ENCODE measurements at regions not wholly inside any gene's neighbourhood (a gene's known extent, or its start where the extent isn't known, plus 50 kb on each side); places are given as distances from the start of the nearest gene placed in this dataset.

DNA sequence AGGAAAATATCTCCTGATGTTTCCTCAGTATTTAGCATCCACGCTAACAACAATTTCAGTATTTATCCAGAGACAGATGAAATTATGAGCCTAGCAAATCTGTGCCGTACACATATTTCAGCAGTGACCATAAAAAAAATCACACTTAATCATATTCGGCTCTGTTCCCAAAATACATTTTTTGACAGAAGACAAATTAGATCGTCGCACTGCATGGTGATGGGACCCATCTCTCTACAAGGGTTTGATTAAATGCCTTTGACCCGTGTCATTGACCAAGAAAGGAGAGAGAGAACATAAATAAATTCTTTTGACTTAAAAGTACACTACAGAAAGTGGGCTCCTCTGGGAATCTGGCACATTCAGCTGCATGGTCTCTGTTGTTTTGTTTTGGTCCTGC, 215.3 kb upstream of the SEMA6D start:
- no peak for DNase-seq

- no peak for DNase-seq
These were observed 213.4 kb upstream of the SEMA6D start for GRCh38 chr15:47503876-47504275.

DNA sequence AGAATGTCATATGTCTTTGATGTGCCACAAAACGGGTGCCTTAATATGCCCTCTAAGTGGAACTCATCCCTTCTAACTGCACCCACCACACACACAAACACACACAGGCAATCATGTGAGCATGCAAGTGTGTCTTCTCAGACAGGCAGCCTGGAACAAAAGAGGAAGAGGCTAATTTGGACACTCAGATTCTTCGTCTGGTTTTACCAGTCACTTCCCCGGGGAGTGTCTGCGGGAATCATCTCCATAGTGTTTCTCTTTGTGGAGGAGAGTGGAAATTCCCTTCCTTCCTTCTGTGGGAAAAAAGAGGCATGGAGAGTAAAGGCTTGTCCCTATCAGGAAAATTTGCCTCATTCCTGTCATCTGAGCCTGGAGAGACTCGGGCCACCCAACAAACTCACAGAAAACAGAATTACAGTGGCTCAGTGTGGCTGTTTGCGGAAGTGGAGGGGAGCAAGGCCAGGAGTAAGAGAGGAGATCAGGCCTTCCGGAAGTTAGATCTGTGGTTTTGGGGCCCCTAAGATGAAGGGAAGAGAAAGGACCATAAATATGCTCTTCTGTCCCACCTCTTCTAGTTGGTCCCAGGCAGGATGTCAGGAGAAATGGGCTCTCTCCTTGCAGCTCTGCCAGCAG, 212.6 kb upstream of the SEMA6D start:
- no peak for DNase-seq

- no peak for DNase-seq
These were observed 211.5 kb upstream of the SEMA6D start for GRCh38 chr15:47505712-47506328.

DNA sequence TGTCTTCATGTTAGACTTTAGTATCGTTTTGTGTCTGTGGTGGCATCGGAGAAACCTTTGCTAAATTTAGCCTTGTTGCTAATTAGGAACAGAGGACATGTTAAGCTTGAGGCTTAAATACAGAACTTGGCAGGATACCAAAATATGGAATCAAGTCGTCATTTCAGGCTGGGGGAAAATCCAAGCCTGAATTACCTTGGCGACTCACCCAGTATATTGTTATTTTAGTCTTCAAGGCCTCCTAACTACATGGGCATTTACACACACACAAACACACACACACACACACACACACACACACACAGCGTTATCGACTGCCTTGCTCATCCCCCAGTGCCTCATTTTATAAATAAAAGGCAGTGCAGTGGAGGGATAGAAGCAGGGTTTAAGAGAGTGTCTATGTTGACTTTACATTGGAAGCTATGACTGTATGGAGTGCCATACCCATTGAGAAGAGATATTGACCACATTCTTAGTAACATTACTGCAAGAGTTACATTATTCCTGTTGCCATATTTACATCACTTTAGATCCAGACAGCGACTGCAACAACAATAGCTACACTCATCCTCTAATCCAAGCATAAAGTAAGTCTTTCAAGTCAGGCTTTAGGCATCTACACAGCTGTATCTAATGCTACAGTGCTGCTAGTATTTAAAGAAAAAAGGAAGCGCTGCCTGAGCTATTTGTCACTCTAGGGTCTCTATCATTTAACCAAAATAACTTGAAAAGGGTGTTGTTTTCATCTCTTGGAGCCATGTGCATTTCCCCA, 210.8 kb upstream of the SEMA6D start:
- DNase-seq: no peak

GRCh38 chr15:47507221-47507985, 209.9 kb upstream of the SEMA6D start:
- no peak for DNase-seq

GRCh38 chr15:47511261-47511660, 206.0 kb upstream of the SEMA6D start:
- no peak for DNase-seq

GRCh38 chr15:47513471-47513870, 203.8 kb upstream of the SEMA6D start:
- no peak for DNase-seq

DNA sequence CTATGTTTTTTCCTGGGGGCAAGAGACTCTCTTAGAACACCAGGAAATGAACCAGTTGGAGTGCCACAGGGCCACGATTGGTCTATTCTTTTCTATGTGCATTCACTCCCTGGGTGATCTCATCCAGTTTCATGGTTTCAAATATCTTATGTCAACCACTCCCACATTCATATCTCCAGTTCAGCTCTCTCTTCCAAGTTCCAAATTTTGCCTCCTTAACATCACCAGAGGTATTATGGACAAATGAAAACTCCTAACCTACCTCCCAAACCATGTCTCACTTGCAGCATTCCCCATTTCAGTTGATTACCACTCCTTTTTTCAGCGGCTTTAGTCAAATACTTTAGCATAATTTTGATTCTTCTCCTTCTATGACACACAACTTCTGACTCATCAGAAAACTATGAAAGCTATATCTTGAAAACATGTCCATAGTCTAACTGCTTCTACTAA, 203.1 kb upstream of the SEMA6D start:
- DNase-seq: peak; percentile 91

- DNase-seq: peak; percentile 18
These were observed 200.7 kb upstream of the SEMA6D start for GRCh38 chr15:47516558-47516957.

DNA sequence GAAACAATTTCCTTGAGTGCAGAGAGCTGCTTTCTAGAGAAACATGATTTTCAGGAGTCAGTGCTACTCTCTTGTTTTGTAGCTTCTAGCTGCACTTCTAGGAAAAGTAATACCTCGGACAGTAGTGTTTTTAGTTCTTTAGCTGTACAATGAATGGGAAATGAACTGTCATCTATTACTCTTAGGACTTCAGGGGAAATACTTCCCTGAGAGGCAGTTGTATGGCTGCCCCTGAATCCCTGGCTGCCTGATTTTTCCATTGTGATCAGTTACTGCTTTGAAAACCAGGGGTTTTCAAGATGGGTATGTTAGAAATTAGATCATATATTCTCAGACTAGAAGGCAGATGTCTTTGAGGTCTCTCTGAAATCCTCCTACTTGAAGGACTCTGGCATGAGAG, 200.3 kb upstream of the SEMA6D start:
- no peak for DNase-seq

DNA sequence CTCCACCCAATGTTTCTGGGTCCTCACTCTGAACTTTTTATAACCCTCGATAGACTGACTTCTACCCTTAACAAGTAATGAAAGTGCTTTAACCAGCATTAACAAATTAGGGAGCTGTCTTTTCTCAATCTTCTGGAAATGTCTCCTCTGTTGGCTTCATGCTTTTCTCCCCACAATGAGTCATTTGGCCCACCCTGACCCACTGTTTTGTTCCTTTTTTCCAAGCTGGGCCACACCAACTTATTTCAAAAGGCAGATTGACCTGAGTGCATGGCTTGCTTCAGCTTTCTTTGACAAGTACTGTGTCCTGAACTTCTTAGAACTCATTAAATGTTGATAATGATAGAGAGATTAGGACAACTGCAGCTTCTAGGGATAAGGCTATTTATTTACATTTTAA, 199.6 kb upstream of the SEMA6D start:
- no peak for DNase-seq

GRCh38 chr15:47523681-47524475, 193.4 kb upstream of the SEMA6D start:
- peak; percentile 73 for DNase-seq

- DNase-seq: no peak
These were observed 188.1 kb upstream of the SEMA6D start for GRCh38 chr15:47529241-47529640.

- no peak for DNase-seq
These were observed 182.6 kb upstream of the SEMA6D start for GRCh38 chr15:47534673-47535072.

DNA sequence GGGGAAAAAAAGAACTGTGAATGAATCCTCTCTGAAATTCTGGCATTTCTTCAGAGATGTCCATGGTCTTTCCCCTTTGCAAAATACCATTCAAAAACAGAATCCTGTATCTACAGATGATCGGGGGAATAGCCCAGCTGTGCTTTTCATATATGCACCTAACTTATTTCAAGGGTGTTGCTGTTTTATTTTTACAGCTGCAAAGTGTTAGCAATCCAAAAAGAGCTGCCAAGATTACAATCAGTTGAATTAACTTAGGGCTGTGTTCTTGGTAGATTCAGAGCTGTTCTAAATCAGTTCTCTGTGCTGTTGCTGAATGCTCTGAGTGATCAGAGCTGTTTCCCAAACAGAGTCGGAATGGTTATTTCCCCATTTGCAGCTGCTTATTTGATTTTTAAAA, 175.7 kb upstream of the SEMA6D start:
- no peak for DNase-seq

- no peak for DNase-seq
These were observed 174.9 kb upstream of the SEMA6D start for GRCh38 chr15:47542312-47542989.

DNA sequence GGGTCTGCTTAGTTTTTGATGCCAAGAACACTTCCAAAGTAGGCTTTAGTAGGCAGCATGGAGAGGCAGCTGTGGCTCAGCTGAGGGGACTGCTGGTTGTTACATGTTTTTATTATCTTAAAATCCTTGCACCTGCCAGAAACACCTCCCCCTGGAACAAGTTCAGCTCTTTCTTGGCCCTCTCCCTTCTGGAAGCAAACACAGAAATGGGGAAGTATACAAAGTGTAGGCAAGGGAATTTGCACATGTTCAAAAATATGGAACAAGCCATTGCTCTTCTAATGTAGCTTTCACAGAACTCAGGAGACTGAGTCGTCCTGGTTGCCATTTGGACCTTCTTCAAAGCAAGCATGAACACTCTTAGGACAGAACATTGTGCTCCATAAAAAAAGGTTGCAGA, 169.1 kb upstream of the SEMA6D start:
- no peak for DNase-seq

GRCh38 chr15:47548986-47549385, 168.3 kb upstream of the SEMA6D start:
- no peak for DNase-seq

GRCh38 chr15:47551079-47551478, 166.2 kb upstream of the SEMA6D start:
- DNase-seq: no peak

GRCh38 chr15:47551546-47551945, 165.8 kb upstream of the SEMA6D start:
- DNase-seq: no peak

All from NCI-H226 (cell line).